Left ventricle myocardium inferior (tissue), 1 donor: ENCODE measurements at regions not wholly inside any gene's neighbourhood (a gene's known extent, or its start where the extent isn't known, plus 50 kb on each side); places are given as distances from the start of the nearest gene placed in this dataset.

Experiments used
- DNase-seq: peaks from one replicate; pipeline ENCODE4 v3.0.0-alpha.2; 2020
- H3K27ac ChIP-seq: fragments of 200-600 bp; replicated peaks from 2 replicates; pipeline ENCODE4 v1.8.0; 2021
- H3K27me3 ChIP-seq: fragments of 200-600 bp; 2 replicates; pipeline ENCODE4 v1.8.0; 2021; ENCODE audit warnings: low read depth
- H3K36me3 ChIP-seq: fragments of 200-600 bp; 2 replicates; pipeline ENCODE4 v1.8.0; 2021
- H3K4me1 ChIP-seq: fragments of 200-600 bp; 2 replicates; pipeline ENCODE4 v1.8.0; 2021
- H3K4me3 ChIP-seq: fragments of 200-600 bp; 2 replicates; pipeline ENCODE4 v1.8.0; 2021; ENCODE audit warnings: mild to moderate bottlenecking, moderate library complexity
- H3K9me3 ChIP-seq: fragments of 200-600 bp; replicated peaks from 2 replicates; pipeline ENCODE4 v1.8.0; 2021
- intact Hi-C: fragments of 100-400 bp; cut with micrococcal nuclease; formaldehyde crosslinking; loops from one replicate; pipeline ENCODE4 v1.11.0; 2022
- TF ChIP-seq, protein P1 (sequence below): fragments of 200-600 bp; IDR thresholded peaks from 2 replicates; pipeline ENCODE4 v1.8.0; 2021; ENCODE audit warnings: antibody characterized with exemption, mild to moderate bottlenecking, borderline replicate concordance
- donor health status: DM: no; HTN: yes; CAD: no; lungs with severe emphysema.

DNA sequence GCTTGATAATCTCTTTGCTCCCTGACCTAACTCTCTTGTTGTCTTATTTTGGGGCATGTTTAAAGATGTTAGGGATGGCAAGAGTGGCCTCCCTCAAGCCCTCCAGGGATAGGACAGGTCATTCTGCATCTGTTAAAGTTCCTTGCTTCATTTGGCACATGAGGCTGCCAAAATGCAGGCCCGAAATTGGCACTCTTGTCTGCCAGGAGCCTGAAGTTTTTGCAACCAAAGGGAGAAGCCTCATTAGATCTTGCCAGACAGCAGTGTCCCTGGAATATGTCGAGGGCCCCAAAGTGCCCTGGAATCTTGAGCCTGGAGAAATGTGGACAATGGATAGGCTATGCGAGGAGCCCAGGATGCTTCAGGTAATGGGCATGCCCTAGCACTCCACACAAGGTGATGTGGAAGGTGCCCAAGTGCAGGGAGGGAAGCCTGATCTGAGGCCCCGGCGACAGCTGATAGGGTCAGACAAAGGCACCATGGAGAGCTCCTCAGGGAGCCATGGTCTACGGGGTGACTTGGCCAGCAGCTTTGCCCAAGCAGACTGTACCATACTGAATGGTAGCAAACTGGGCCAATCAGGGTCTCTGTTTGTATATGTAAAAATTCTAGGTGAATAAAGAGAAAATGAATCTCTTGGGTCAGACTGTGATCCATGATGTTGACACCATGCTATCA, 173.0 kb upstream of the WSCD2 start:
- Histone ChIP-seq H3K4me1 (no peaks in the 10 kb centered on the region), H3K27me3 (peaks cover 53% of the 10 kb centered on the region), H3K9me3 (peaks cover 12% of the 10 kb centered on the region), H3K4me3 (no peak overlapping the region), H3K36me3 (no peaks in the 10 kb centered on the region), H3K27ac (no peak overlapping the region)
- intact Hi-C loops = no loop called here
- TF ChIP-seq, protein P1, sequence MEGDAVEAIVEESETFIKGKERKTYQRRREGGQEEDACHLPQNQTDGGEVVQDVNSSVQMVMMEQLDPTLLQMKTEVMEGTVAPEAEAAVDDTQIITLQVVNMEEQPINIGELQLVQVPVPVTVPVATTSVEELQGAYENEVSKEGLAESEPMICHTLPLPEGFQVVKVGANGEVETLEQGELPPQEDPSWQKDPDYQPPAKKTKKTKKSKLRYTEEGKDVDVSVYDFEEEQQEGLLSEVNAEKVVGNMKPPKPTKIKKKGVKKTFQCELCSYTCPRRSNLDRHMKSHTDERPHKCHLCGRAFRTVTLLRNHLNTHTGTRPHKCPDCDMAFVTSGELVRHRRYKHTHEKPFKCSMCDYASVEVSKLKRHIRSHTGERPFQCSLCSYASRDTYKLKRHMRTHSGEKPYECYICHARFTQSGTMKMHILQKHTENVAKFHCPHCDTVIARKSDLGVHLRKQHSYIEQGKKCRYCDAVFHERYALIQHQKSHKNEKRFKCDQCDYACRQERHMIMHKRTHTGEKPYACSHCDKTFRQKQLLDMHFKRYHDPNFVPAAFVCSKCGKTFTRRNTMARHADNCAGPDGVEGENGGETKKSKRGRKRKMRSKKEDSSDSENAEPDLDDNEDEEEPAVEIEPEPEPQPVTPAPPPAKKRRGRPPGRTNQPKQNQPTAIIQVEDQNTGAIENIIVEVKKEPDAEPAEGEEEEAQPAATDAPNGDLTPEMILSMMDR = no peak
- no peak for DNase-seq

DNA sequence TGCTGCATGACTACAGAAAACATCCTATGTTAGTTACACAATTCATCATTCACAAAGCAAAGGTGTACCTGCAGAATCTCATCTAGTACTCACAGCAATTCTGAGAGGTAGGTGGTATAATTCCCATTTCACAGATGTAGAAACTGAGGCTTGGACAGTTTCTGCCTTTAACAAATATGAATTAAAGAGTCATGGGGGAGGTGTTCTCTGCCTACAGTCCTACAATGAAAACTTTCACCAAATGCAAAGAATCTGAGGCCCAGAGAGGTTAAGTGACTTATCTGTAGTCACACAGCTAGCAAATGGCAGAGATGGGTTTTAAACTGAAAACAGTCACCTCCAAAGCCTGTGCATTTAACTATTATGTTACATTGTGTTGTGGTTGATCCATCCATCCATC, 171.6 kb upstream of the WSCD2 start:
- H3K9me3 ChIP-seq = peaks cover 5% of the 10 kb centered on the region
- no peak for DNase-seq
- no peak overlapping the region for H3K27ac ChIP-seq
- no peaks in the 10 kb centered on the region for H3K4me1 ChIP-seq
- no peak overlapping the region for H3K4me3 ChIP-seq
- TF ChIP-seq, protein P1 = no peak
- intact Hi-C loops = no loop called here
- H3K36me3 ChIP-seq = no peaks in the 10 kb centered on the region
- peaks cover 41% of the 10 kb centered on the region for H3K27me3 ChIP-seq

DNA sequence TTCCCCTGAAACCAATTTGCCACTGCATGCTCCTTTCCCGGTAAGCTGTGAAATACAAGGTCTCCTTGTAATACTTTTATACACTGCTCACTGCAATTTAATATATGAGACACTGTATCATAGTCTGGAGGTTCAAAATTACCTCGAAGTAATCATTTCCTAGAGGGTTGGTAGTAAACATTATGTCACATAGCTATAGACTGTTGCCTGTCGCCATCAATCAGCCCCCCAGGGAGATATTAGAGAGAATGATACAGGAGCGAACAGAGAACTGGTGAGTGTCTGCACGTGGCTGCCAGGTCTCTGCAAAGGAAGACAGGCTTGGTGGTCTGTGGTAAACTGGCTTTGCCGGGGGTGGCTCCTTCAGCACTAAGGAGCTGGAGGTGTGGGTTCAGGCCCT, 165.5 kb upstream of the WSCD2 start:
- no peak overlapping the region for H3K27ac ChIP-seq
- H3K36me3 ChIP-seq = no peaks in the 10 kb centered on the region
- intact Hi-C loops = no loop called here
- H3K9me3 ChIP-seq = no peaks in the 10 kb centered on the region
- H3K4me1 ChIP-seq = no peaks in the 10 kb centered on the region
- TF ChIP-seq, protein P1 = no peak
- H3K27me3 ChIP-seq = peaks cover 24% of the 10 kb centered on the region
- DNase-seq = no peak
- no peak overlapping the region for H3K4me3 ChIP-seq

DNA sequence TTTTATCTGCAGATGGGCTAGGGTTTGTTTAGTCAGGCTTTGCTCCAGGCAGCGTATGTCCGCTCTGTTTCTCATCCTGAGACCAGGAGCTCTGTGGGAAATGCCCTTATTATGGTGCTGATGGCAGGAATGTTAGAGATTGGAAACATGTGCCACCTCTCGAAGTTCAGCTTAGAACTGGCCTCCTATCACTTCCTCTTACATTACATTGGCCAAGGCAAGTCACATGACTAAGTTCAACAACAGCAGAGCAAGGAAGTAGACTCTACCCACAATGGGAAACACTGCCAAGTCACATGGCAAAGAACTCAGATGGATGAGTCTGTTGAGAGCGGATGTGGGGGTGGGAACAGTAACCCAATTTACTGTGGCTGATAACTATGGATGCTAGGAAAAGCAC, 161.9 kb upstream of the WSCD2 start:
- Histone ChIP-seq H3K27ac (no peak overlapping the region), H3K36me3 (no peaks in the 10 kb centered on the region), H3K4me1 (no peaks in the 10 kb centered on the region), H3K4me3 (no peak overlapping the region), H3K27me3 (peaks cover 27% of the 10 kb centered on the region), H3K9me3 (no peaks in the 10 kb centered on the region)
- TF ChIP-seq, protein P1 = no peak
- DNase-seq = no peak
- intact Hi-C loops = no loop called here

DNA sequence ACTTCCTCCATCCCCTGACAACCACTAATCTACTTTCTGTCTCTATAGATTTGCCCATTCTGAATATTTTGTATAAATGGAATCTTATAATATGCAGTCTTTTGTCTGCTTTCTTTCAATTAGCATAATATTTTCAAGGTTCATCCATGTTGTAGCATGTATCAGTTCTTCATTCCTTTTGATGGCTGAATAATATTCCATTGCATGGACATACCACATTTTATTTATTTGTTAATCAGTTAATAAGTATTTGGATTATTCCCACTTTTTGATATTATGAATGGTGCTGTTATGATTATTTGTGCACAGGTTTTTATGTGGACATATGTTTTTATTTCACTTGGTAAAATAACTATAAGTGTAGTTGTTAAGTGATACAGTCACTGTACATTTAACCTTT, 155.1 kb upstream of the WSCD2 start:
- intact Hi-C loops = no loop called here
- no peak overlapping the region for H3K27ac ChIP-seq
- H3K9me3 ChIP-seq = peaks cover 16% of the 10 kb centered on the region
- no peak for DNase-seq
- H3K36me3 ChIP-seq = no peaks in the 10 kb centered on the region
- H3K4me1 ChIP-seq = no peaks in the 10 kb centered on the region
- peaks cover 58% of the 10 kb centered on the region for H3K27me3 ChIP-seq
- TF ChIP-seq, protein P1 = no peak
- H3K4me3 ChIP-seq = no peak overlapping the region
